ENCODE measurements at regions not wholly inside any gene's neighbourhood (a gene's known extent, or its start where the extent isn't known, plus 50 kb on each side); places are given as distances from the start of the nearest gene placed in this dataset.

DNA sequence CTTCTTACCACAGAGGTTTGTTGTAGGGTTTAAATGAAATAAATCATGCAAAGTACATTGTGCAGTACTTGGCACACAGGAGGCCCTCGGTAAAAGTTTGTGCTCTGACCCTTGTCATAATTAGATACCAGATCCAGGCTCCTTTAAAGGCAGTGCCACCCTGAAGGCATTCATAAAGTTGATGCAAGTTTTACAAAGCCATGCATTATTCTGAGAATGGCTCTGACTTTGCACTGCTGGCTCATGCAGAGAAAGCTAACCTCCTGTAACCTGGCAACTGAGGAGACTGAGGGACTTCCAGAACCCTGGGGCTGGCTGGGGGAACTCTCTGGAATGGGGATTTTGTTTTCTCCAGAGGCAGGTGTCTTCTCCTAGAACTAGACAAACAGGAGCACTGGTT, 570.9 kb downstream of the CCSER2 start:
- ChIA-PET POLR2A (no interaction called here), CTCF (no interaction called here)
- DNase-seq (ENCODE audit: extremely low spot score): no peak
- TF ChIP-seq L3MBTL2 (conservative IDR thresholded peaks at IDR 0.05) (no peak), TARDBP (IDR thresholded peaks at IDR 0.05) (no peak), ELF4 (IDR thresholded peaks at IDR 0.05) (no peak), NFRKB (IDR thresholded peaks at IDR 0.05) (no peak), FOXM1 (IDR thresholded peaks at IDR 0.05; ENCODE audit: borderline replicate concordance) (no peak), ARNT (IDR thresholded peaks at IDR 0.05) (no peak), FOXK2 (IDR thresholded peaks at IDR 0.05) (no peak), LEF1 (IDR thresholded peaks at IDR 0.05; ENCODE audit: borderline replicate concordance) (no peak), SP1 (IDR thresholded peaks at IDR 0.05) (no peak), SUZ12 (IDR thresholded peaks at IDR 0.05) (no peak), CTBP1 (IDR thresholded peaks at IDR 0.05; ENCODE audit: borderline replicate concordance) (no peak), FOXA1 (IDR thresholded peaks at IDR 0.05) (no peak), BHLHE40 (IDR thresholded peaks at IDR 0.05; ENCODE audit: borderline replicate concordance) (no peak)
- TF ChIP-seq, protein P1, sequence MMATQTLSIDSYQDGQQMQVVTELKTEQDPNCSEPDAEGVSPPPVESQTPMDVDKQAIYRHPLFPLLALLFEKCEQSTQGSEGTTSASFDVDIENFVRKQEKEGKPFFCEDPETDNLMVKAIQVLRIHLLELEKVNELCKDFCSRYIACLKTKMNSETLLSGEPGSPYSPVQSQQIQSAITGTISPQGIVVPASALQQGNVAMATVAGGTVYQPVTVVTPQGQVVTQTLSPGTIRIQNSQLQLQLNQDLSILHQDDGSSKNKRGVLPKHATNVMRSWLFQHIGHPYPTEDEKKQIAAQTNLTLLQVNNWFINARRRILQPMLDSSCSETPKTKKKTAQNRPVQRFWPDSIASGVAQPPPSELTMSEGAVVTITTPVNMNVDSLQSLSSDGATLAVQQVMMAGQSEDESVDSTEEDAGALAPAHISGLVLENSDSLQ (IDR thresholded peaks at IDR 0.05): no peak

DNA sequence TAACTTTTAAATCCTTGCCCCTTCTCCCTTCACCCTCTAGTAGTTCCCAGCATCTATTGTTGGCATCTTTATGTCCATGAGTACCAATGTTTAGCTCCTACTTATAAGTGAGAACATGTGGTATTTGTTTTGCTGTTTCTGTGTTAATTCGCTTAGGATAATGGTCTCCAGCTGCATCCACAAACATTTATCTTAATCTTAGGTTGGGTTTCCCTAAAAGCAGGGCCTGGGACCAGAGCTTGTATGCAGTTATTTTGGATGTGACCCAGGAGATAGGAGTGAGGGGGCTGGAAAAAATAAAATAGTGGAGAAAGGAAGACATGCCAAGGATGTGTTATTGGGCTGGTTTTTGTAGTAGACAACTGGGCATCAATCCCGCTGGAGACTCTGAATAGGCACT, 571.8 kb downstream of the CCSER2 start:
- DNase-seq (ENCODE audit: extremely low spot score): no peak
- POLR2A ChIA-PET: no interaction called here
- CTCF ChIA-PET: no interaction called here
- TF ChIP-seq TARDBP (IDR thresholded peaks at IDR 0.05) (no peak), ARNT (IDR thresholded peaks at IDR 0.05) (no peak), FOXA1 (IDR thresholded peaks at IDR 0.05) (no peak), CTBP1 (IDR thresholded peaks at IDR 0.05; ENCODE audit: borderline replicate concordance) (no peak), LEF1 (IDR thresholded peaks at IDR 0.05; ENCODE audit: borderline replicate concordance) (no peak), SP1 (IDR thresholded peaks at IDR 0.05) (no peak), ELF4 (IDR thresholded peaks at IDR 0.05) (no peak), L3MBTL2 (conservative IDR thresholded peaks at IDR 0.05) (no peak), ZNF384 (IDR thresholded peaks at IDR 0.05) (no peak), SUZ12 (IDR thresholded peaks at IDR 0.05) (no peak), NFRKB (IDR thresholded peaks at IDR 0.05) (no peak), BHLHE40 (IDR thresholded peaks at IDR 0.05; ENCODE audit: borderline replicate concordance) (no peak), FOXK2 (IDR thresholded peaks at IDR 0.05) (no peak), HDGF (IDR thresholded peaks at IDR 0.05; ENCODE audit: borderline replicate concordance) (no peak), FOXM1 (IDR thresholded peaks at IDR 0.05; ENCODE audit: borderline replicate concordance) (no peak)
- TF ChIP-seq, protein P1 (IDR thresholded peaks at IDR 0.05): no peak

DNA sequence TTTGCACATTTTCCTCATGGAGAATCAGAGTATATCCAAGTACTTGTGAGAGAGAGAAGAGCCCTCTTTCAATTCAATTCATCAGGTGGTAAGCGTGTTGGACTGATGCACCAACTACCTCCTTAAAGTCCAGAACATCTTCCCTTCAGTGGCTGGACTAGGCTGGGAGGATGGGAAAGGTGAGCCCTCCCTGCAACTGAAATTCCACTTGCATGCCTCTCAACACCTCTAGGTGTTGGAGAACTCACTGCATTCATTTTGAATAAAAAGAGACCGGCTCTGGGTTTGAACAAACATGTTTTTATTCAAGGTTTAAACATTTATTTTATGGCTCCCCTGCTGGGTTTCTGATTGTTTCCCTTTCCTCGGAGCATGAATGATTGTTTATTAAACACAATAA, 573.5 kb downstream of the CCSER2 start:
- no peak for DNase-seq (ENCODE audit: extremely low spot score)
- TF ChIP-seq L3MBTL2 (conservative IDR thresholded peaks at IDR 0.05): no peak
- TF ChIP-seq NFRKB (IDR thresholded peaks at IDR 0.05): no peak
- no peak for TF ChIP-seq ZNF384 (IDR thresholded peaks at IDR 0.05)
- no peak for TF ChIP-seq LEF1 (IDR thresholded peaks at IDR 0.05; ENCODE audit: borderline replicate concordance)
- no peak for TF ChIP-seq SP1 (IDR thresholded peaks at IDR 0.05)
- TF ChIP-seq SUZ12 (IDR thresholded peaks at IDR 0.05): no peak
- TF ChIP-seq ARNT (IDR thresholded peaks at IDR 0.05): no peak
- TF ChIP-seq CTBP1 (IDR thresholded peaks at IDR 0.05; ENCODE audit: borderline replicate concordance): no peak
- TF ChIP-seq ELF4 (IDR thresholded peaks at IDR 0.05): no peak
- no peak for TF ChIP-seq BHLHE40 (IDR thresholded peaks at IDR 0.05; ENCODE audit: borderline replicate concordance)
- TF ChIP-seq FOXK2 (IDR thresholded peaks at IDR 0.05): no peak
- POLR2A ChIA-PET: no interaction called here
- CTCF ChIA-PET: interaction anchor here (1.0 kb wide), 1 partner anchor 10 kb away, joined by 3 read pairs; no protein-coding TSS in a partner anchor

DNA sequence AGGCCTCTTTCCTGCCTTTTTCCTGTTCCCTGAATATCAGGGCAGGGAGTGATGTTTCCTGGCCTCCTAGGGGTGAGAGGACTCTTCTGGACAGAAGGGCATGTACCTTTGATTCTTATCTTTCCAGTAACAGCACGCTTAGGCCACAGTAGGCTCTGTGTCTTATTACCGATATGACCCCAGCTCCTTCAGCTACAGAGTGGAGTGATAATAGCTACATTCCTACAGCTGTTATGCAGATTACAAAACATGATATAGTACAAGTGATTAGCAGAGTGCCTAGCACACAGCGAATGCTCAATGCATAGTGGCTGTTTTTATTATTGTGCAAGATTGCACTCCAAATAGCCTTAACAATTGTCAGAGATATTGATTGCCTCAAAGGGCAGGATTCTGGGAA, 574.2 kb downstream of the CCSER2 start:
- TF ChIP-seq HDGF (IDR thresholded peaks at IDR 0.05; ENCODE audit: borderline replicate concordance) (no peak), FOXM1 (IDR thresholded peaks at IDR 0.05; ENCODE audit: borderline replicate concordance) (no peak), CTBP1 (IDR thresholded peaks at IDR 0.05; ENCODE audit: borderline replicate concordance) (no peak), ARNT (IDR thresholded peaks at IDR 0.05) (no peak), FOXK2 (IDR thresholded peaks at IDR 0.05) (no peak), BHLHE40 (IDR thresholded peaks at IDR 0.05; ENCODE audit: borderline replicate concordance) (no peak), ELF4 (IDR thresholded peaks at IDR 0.05) (no peak), FOXA1 (IDR thresholded peaks at IDR 0.05) (no peak)
- ChIA-PET CTCF (no interaction called here), POLR2A (no interaction called here)
- no peak for DNase-seq (ENCODE audit: extremely low spot score)

DNA sequence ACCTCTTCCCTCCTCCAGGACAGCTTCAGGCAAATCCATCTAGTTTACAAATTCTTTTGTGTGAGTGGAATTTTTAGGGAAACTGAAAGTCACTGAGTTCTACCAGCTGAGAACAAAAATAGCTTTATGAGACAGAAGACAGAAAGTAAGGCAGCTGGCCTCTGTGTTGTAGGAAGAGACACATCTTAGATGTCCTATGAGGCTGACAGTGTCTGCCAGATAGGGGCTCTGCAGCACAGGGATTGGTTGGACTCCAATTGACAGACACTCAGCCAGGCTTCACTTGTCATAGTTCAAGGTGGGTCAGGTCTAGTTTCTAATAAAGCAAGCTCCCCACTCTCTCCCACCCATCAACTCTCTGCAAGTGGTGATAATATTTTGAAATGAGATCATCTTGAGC, 574.9 kb downstream of the CCSER2 start:
- TF ChIP-seq ZNF384 (IDR thresholded peaks at IDR 0.05) (no peak), SP1 (IDR thresholded peaks at IDR 0.05) (no peak)
- TF ChIP-seq, protein P1 (IDR thresholded peaks at IDR 0.05): no peak
- ChIA-PET CTCF (no interaction called here), POLR2A (no interaction called here)
- DNase-seq (ENCODE audit: extremely low spot score): no peak

DNA sequence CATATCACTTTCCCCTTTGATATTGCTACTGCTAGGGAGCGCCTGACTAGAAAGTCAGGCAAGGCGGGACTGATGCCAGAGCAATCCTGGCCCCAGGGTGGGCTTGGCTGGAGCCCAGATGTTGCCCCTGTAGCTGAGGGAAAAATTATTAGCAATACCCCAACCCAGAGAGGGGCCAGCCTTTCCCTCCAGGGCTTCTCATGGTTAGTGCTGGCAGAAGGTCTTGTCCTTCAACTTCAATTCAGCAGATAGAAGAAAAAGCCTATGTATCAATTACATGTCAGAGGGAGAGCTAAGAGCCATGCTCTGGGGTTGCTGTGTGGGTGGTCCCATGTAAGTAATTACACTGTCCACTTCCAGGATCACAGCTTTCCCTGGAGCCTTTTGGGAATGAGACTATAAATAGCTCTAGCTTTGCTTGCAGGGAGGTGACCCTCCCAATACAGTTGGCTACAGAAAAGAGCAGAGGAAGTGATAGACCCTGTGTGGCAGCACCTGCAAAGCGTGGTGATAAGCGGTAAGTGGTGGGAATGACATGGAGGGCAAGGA, 579.1 kb downstream of the CCSER2 start:
- CTCF ChIA-PET: interaction anchor here (0.6 kb wide), 1 partner anchor 61 kb away, joined by 3 read pairs; no protein-coding TSS in a partner anchor
- no peak for TF ChIP-seq CTBP1 (IDR thresholded peaks at IDR 0.05; ENCODE audit: borderline replicate concordance)
- TF ChIP-seq, protein P1 (IDR thresholded peaks at IDR 0.05): no peak
- TF ChIP-seq TARDBP (IDR thresholded peaks at IDR 0.05): no peak
- no peak for TF ChIP-seq ARNT (IDR thresholded peaks at IDR 0.05)
- no peak for TF ChIP-seq NFRKB (IDR thresholded peaks at IDR 0.05)
- no peak for TF ChIP-seq ELF4 (IDR thresholded peaks at IDR 0.05)
- no peak for TF ChIP-seq FOXM1 (IDR thresholded peaks at IDR 0.05; ENCODE audit: borderline replicate concordance)
- TF ChIP-seq L3MBTL2 (conservative IDR thresholded peaks at IDR 0.05): no peak
- TF ChIP-seq HDGF (IDR thresholded peaks at IDR 0.05; ENCODE audit: borderline replicate concordance): no peak
- no peak for TF ChIP-seq SUZ12 (IDR thresholded peaks at IDR 0.05)
- TF ChIP-seq FOXA1 (IDR thresholded peaks at IDR 0.05): no peak
- TF ChIP-seq BHLHE40 (IDR thresholded peaks at IDR 0.05; ENCODE audit: borderline replicate concordance): no peak
- no peak for TF ChIP-seq LEF1 (IDR thresholded peaks at IDR 0.05; ENCODE audit: borderline replicate concordance)
- no peak for TF ChIP-seq SP1 (IDR thresholded peaks at IDR 0.05)
- no peak for TF ChIP-seq ZNF384 (IDR thresholded peaks at IDR 0.05)
- TF ChIP-seq FOXK2 (IDR thresholded peaks at IDR 0.05): no peak
- no peak for DNase-seq (ENCODE audit: extremely low spot score)
- POLR2A ChIA-PET: no interaction called here

Measured in HEK293T (cell line).